IMR-90 (cell line): ENCODE measurements at regions not wholly inside any gene's neighbourhood (a gene's known extent, or its start where the extent isn't known, plus 50 kb on each side); places are given as distances from the start of the nearest gene placed in this dataset.

Source experiments
- ATAC-seq: fragments of 200-7000 bp; cut with Tn5 transposase; 2 replicates; pipeline ENCODE4 v1.9.1; 2020; ENCODE audit warnings: low read depth, mild to moderate bottlenecking, moderate library complexity
- BruUV-seq: library from RNA; stranded (reverse); fragments of 400-500 nt; replicated peaks from 2 replicates; lab custom pipeline; 2021; lab: Mats Ljungman, UMichigan
- CTCF ChIA-PET: fragments of 300-600 bp; formaldehyde crosslinking; extraction: SDS; loops from one replicate; lab custom pipeline; 2021; ENCODE audit warnings: antibody characterized with exemption; lab: Yijun Ruan, JAX
- POLR2A ChIA-PET: fragments of 300-600 bp; sonication (Branson Sonifier 250); formaldehyde crosslinking; loops from one replicate; lab custom pipeline; 2022; ENCODE audit warnings: antibody characterized with exemption; ENCODE audit not compliant: unreplicated experiment; lab: Charles Lee
- DNase-seq: peaks from one replicate; pipeline ENCODE4 v3.0.0; 2013
- H2AFZ ChIP-seq: replicated peaks from 2 replicates; pipeline ENCODE3; 2013; ENCODE audit warnings: low read length, mild to moderate bottlenecking; ENCODE audit not compliant: poor library complexity
- H2AK5ac ChIP-seq: 2 replicates; pipeline ENCODE4 v1.6.1; 2013; ENCODE audit warnings: low read depth, low read length, inconsistent platforms
- H2AK9ac ChIP-seq: replicated peaks from 2 replicates; pipeline ENCODE3; 2013; ENCODE audit warnings: mild to moderate bottlenecking, low read depth, low read length, moderate library complexity; ENCODE audit not compliant: poor library complexity
- H2BK120ac ChIP-seq: 2 replicates; pipeline ENCODE4 v1.6.1; 2013; ENCODE audit warnings: low read depth, low read length, inconsistent platforms
- H2BK15ac ChIP-seq: 3 replicates; pipeline ENCODE4 v1.6.1; 2013; ENCODE audit warnings: low read depth, low read length, inconsistent platforms
- H2BK20ac ChIP-seq: 2 replicates; pipeline ENCODE4 v1.6.1; 2013; ENCODE audit warnings: low read depth, mild to moderate bottlenecking, inconsistent platforms, low read length, moderate library complexity
- H2BK5ac ChIP-seq: 2 replicates; pipeline ENCODE4 v1.6.1; 2013; ENCODE audit warnings: mild to moderate bottlenecking, low read depth, low read length, inconsistent platforms; ENCODE audit not compliant: poor library complexity, severe bottlenecking
- H3K14ac ChIP-seq: replicated peaks from 2 replicates; pipeline ENCODE4 v1.6.1; 2013; ENCODE audit warnings: low read depth, low read length, inconsistent platforms
- H3K18ac ChIP-seq: 2 replicates; pipeline ENCODE4 v1.6.1; 2013; ENCODE audit warnings: low read depth, low read length, control low read depth
- H3K23ac ChIP-seq: 2 replicates; pipeline ENCODE4 v1.6.1; 2013; ENCODE audit warnings: low read depth, low read length, inconsistent platforms
- H3K27ac ChIP-seq: 2 replicates; pipeline ENCODE4 v1.5.1; 2013; ENCODE audit warnings: mild to moderate bottlenecking, control low read depth, low read length; ENCODE audit not compliant: insufficient read depth
- H3K27me3 ChIP-seq: 2 replicates; pipeline ENCODE4 v1.6.1; 2013; ENCODE audit warnings: low read length; ENCODE audit not compliant: control insufficient read depth, insufficient read depth
- H3K36me3 ChIP-seq: 2 replicates; pipeline ENCODE4 v1.6.1; 2013; ENCODE audit warnings: low read length, mixed read lengths; ENCODE audit not compliant: control insufficient read depth, insufficient read depth
- H3K4ac ChIP-seq: 2 replicates; pipeline ENCODE4 v1.6.1; 2013; ENCODE audit warnings: low read depth, low read length, inconsistent platforms
- H3K4me1 ChIP-seq: 2 replicates; pipeline ENCODE4 v1.6.1; 2013; ENCODE audit warnings: low read length, mixed read lengths; ENCODE audit not compliant: control insufficient read depth, insufficient read depth
- H3K4me2 ChIP-seq: 2 replicates; pipeline ENCODE4 v1.6.1; 2013; ENCODE audit warnings: low read depth, mild to moderate bottlenecking, control low read depth, low read length, moderate library complexity
- H3K4me3 ChIP-seq: 2 replicates; pipeline ENCODE4 v1.5.1; 2013; ENCODE audit warnings: low read depth, mild to moderate bottlenecking, control low read depth, low read length, moderate library complexity; ENCODE audit not compliant: insufficient read depth
- H3K56ac ChIP-seq: 2 replicates; pipeline ENCODE4 v1.6.1; 2013; ENCODE audit warnings: low read length, inconsistent platforms; ENCODE audit not compliant: insufficient read depth; ENCODE audit errors: extremely low read depth
- H3K79me1 ChIP-seq, 2 experiments: 2 replicates each; pipeline ENCODE4 v1.6.1; 2013; ENCODE audit warnings: low read length in 2 of 2, inconsistent platforms in 1 of 2, low read depth in 1 of 2
- H3K9ac ChIP-seq: 2 replicates; pipeline ENCODE4 v1.6.1; 2013; ENCODE audit warnings: low read depth, low read length, control low read depth
- H3K9me1 ChIP-seq: 2 replicates; pipeline ENCODE4 v1.6.1; 2013; ENCODE audit warnings: low read length, inconsistent platforms; ENCODE audit not compliant: insufficient read depth
- H3K9me3 ChIP-seq: 2 replicates; pipeline ENCODE4 v1.6.1; 2013; ENCODE audit warnings: low read length; ENCODE audit not compliant: control insufficient read depth, insufficient read depth
- H4K20me1 ChIP-seq: 2 replicates; pipeline ENCODE4 v1.6.1; 2013; ENCODE audit warnings: low read length, inconsistent platforms; ENCODE audit not compliant: insufficient read depth
- H4K5ac ChIP-seq: 2 replicates; pipeline ENCODE4 v1.6.1; 2013; ENCODE audit warnings: mild to moderate bottlenecking, low read depth, low read length, control low read depth
- H4K8ac ChIP-seq, 2 experiments: 2 replicates each; pipeline ENCODE4 v1.6.1; 2013; ENCODE audit warnings: low read depth in 2 of 2, low read length in 2 of 2, control low read depth in 1 of 2, inconsistent platforms in 1 of 2
- H4K91ac ChIP-seq: 2 replicates; pipeline ENCODE4 v1.6.1; 2013; ENCODE audit warnings: low read depth, low read length, inconsistent platforms; ENCODE audit not compliant: insufficient read depth
- MXI1 ChIP-seq: IDR thresholded peaks from 2 replicates; pipeline ENCODE4 v1.6.1; 2012; ENCODE audit warnings: low read depth, mild to moderate bottlenecking, low read length, moderate library complexity, borderline replicate concordance
- WGBS, 2 experiments: methylation state at CpG; one replicate each; pipeline versions ENCODE4 v1.1.5 to v1.1.7; 2013; ENCODE audit warnings: missing lambda C conversion rate in 2 of 2; ENCODE audit not compliant: insufficient read length in 1 of 2; ENCODE audit errors: extremely low coverage in 2 of 2; 5-methylcytosine and 5-hydroxymethylcytosine counted together
- dilution Hi-C: fragments of 300-500 bp; cut with HindIII; formaldehyde crosslinking; loops from one replicate; pipeline ENCODE4 v1.14.3; 2018; ENCODE audit warnings: low sequenced_read_pairs; ENCODE audit not compliant: unreplicated experiment
- in situ Hi-C: fragments of 300-500 bp; cut with MboI; formaldehyde crosslinking; loops from 3 replicates; pipeline ENCODE4 v1.14.3; 2019; ENCODE audit warnings: low sequenced_read_pairs, inconsistent platforms, mixed read lengths
- intact Hi-C: fragments of 100-400 bp; cut with micrococcal nuclease; formaldehyde crosslinking; loops from 2 replicates; pipeline ENCODE4 v1.10.0; 2022

- CTCF ChIA-PET, result interaction anchor here (0.6 kb wide), 1 partner anchor 583 kb away, joined by 3 read pairs; no protein-coding TSS in a partner anchor
- H2AFZ ChIP-seq, result no peak overlapping the region
- H3K36me3 ChIP-seq, result no peaks in the 10 kb centered on the region
- H4K8ac ChIP-seq, result no peak overlapping the region
- no peak overlapping the region for H2BK120ac ChIP-seq
- no peak overlapping the region for H3K56ac ChIP-seq
- H2BK5ac ChIP-seq, result no peak overlapping the region
- H4K20me1 ChIP-seq, result no peaks in the 10 kb centered on the region
- 54% methylated on average over 4 of the region's 8 CpGs; no CpG with 5 or more reads in 1 of the 2 experiments for WGBS, 2 experiments
- H3K27ac ChIP-seq, result no peak overlapping the region
- H4K5ac ChIP-seq, result no peak overlapping the region
- H3K27me3 ChIP-seq, result no peaks in the 10 kb centered on the region; the same call in 1 of the 2 replicates
- BruUV-seq, result no TSS peak
- POLR2A ChIA-PET, result no interaction called here
- H3K4ac ChIP-seq, result no peak overlapping the region
- intact Hi-C loops (no loop called here), in situ Hi-C loops (no loop called here), dilution Hi-C loops (no loop called here)
- no peak overlapping the region for H3K4me2 ChIP-seq
- no peak overlapping the region for H3K9ac ChIP-seq
- DNase-seq, result no peak
- H4K91ac ChIP-seq, result no peak overlapping the region
- ATAC-seq, result no peak
- no peak overlapping the region for H2AK9ac ChIP-seq
- TF ChIP-seq MXI1, result no peak
- H3K14ac ChIP-seq, result no peak overlapping the region
- no peak overlapping the region for H2BK15ac ChIP-seq
- no peak overlapping the region for H3K23ac ChIP-seq
- no peaks in the 10 kb centered on the region for H3K79me1 ChIP-seq
- no peaks in the 10 kb centered on the region for H3K9me1 ChIP-seq
- no peak overlapping the region for H2BK20ac ChIP-seq
- no peaks in the 10 kb centered on the region for H3K4me1 ChIP-seq
- no peaks in the 10 kb centered on the region for H3K9me3 ChIP-seq
- no peak overlapping the region for H3K4me3 ChIP-seq
- no peak overlapping the region; the same call in 1 of the 2 replicates for H3K18ac ChIP-seq
- no peak overlapping the region for H2AK5ac ChIP-seq
Observed at GRCh38 chr1:55943721-55944435, 635.5 kb downstream of the PLPP3 start.
